ENCODE measurements at regions not wholly inside any gene's neighbourhood (a gene's known extent, or its start where the extent isn't known, plus 50 kb on each side); places are given as distances from the start of the nearest gene placed in this dataset.

GRCh38 chr3:154745929-154746328 is 315.9 kb upstream of the GPR149 start:
- TF ChIP-seq, protein P1, sequence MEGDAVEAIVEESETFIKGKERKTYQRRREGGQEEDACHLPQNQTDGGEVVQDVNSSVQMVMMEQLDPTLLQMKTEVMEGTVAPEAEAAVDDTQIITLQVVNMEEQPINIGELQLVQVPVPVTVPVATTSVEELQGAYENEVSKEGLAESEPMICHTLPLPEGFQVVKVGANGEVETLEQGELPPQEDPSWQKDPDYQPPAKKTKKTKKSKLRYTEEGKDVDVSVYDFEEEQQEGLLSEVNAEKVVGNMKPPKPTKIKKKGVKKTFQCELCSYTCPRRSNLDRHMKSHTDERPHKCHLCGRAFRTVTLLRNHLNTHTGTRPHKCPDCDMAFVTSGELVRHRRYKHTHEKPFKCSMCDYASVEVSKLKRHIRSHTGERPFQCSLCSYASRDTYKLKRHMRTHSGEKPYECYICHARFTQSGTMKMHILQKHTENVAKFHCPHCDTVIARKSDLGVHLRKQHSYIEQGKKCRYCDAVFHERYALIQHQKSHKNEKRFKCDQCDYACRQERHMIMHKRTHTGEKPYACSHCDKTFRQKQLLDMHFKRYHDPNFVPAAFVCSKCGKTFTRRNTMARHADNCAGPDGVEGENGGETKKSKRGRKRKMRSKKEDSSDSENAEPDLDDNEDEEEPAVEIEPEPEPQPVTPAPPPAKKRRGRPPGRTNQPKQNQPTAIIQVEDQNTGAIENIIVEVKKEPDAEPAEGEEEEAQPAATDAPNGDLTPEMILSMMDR (IDR thresholded peaks at IDR 0.05): no peak
- no peak for TF ChIP-seq POLR2A (IDR thresholded peaks at IDR 0.05)

All from lower leg skin (tissue), 3 donors.